RKO (cell line): ENCODE measurements at regions not wholly inside any gene's neighbourhood (a gene's known extent, or its start where the extent isn't known, plus 50 kb on each side); places are given as distances from the start of the nearest gene placed in this dataset.
"Not testable (repeated sequence)": the region's sequence is repeated elsewhere in the genome, so short reads cannot be mapped to it uniquely, and the experiment has no call there.

Source experiments
- DNase-seq: peaks from one replicate; pipeline ENCODE4 v3.0.0-alpha.2; 2016; ENCODE audit warnings: low spot score

DNA sequence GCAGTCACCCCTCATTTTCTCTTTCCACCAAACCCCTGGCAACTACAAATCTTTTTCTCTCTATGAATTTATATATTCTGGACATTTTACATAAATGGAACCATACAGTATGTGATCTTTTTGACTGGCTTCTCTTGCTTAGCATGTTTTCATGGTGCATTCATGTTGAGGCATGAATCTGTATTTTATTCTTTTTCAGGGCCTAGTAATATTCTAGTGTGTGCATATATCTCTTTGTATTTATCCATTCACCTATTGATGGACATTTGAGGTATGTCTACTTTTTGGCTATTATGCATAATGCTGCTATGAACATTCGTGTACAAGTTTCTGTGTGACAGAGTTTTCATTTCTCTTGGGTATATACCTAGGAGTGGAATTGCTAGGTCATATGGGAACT, 78.2 kb downstream of the HACD1 start:
- no peak for DNase-seq

DNA sequence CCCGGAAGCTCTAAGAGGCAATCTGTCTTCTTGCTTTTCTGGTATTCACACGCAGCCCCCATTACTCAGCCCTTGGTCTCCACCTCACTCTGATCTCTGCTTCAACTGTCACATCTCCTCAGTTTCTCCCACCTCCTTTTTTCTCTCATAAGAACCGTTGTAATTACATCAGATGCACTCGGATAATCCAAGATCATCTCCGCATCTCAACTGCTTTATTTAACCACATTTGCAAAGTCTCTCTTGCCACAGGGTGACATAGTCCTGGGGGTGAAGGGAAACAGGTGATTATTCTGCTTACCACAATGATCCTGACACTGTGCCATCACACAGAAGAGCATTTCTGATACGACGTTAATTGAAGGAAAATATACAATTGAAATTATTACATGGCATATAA, 79.9 kb downstream of the HACD1 start:
- DNase-seq, result no peak

DNA sequence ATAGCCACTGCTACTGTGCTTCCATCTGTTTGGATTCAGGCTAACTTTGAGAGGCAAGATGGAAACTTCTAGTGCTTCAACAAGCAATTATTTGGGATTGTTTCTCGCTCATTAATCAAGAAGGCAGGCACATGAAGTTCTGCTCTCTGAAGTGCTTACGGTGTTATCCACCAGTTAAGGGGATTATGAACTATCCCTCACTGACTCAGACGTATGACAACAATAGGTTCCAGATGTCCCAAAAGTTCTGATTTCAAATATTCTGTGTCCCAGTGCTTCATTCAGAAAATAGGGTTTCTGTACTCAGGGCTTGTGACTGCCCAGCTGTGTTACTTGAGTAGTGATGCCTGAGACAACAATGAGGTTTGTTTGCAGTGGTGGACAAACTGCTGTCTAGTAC, 81.0 kb downstream of the HACD1 start:
- no peak for DNase-seq

DNA sequence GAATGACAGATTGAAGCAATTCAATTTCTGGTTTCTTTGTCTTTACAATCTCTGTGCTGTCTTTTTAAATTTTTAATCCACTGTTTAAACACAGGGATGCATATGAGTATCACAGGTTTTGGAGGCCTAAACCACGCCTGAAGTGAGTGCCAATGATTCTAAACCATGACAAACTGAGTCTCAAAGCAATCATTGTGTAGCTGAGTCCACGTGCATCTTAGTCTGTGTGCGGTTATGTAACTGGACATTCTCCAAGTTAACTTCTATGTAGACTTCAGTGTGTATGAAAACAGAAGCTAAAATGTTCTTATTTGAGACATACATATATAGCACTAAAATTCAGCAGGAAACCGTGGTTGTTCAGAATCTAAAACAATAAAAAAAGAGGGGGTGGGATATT, 79.3 kb upstream of the ST8SIA6 start:
- no peak for DNase-seq

DNA sequence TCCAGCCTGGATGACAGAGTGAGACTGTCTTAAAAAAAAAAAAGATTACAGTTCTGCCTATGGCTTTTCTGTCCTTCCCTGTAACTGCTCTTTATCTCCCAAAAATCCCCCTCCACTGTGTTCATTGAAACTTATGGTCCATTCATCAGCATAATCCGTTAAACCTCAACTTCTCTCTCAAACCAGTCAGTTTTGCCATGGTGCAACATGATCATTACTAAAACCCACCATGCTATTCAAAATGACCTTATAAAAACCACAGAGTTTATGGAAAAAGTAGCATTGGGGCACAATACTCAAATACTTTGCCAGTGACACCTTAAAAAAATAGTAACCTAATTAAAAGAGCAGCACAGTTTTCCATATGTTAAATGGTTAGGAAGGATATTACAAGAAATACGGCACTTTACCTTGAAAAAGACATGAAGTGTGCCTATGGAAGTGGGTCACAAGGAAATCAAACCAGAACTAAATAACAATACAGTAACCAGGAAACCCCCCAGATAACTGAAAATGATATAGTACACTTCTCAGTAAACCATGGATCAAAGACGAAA, 74.0 kb upstream of the ST8SIA6 start:
- no peak for DNase-seq

DNA sequence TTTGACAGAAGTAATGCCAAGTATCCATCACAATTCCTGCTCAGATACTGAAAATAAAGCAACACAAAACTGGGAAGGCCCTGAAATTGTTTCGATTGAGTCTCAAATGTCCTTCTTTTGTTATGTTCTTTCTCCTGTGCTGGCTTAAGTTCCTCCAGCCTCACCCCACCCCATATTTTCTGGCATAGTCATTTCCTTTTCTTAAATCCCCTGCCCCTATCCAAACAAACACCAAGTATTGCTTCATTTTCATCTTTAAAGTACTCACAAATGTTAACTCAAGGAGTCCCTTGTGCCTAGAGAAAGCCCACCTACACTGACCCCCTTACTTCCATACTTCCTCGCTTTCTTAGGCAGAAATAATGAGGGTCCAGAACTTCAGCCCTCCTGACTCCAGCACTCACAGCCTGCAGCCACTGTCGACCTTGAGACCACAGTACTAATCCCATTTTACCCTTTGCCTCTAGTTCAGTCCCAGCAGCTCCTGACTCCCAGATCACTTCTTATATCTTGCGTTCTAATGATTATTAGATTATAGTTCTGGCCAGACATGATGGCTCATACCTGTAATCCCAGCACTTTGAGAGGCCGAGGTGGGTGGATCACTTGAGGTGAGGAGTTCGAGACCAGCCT, 73.2 kb upstream of the ST8SIA6 start:
- DNase-seq, result no peak

DNA sequence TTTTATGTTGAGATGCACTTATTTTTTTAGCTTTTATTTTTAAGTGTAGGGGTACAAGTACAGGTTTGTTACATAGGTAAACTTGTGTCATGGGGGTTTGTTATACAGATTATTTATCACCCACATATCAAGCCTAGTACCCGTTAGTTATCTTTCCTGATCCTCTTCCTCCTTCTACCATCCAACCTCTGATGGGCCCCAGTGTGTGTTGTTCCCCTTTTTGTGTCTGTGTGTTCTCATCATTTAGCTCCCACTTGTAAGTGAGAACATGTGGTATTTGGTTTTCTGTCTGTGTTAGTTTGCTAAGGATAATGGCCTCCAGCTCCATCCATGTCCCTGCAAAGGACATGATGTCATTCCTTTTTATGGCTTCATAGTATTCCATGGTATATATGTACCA, 72.2 kb upstream of the ST8SIA6 start:
- not testable (repeated sequence) for DNase-seq

DNA sequence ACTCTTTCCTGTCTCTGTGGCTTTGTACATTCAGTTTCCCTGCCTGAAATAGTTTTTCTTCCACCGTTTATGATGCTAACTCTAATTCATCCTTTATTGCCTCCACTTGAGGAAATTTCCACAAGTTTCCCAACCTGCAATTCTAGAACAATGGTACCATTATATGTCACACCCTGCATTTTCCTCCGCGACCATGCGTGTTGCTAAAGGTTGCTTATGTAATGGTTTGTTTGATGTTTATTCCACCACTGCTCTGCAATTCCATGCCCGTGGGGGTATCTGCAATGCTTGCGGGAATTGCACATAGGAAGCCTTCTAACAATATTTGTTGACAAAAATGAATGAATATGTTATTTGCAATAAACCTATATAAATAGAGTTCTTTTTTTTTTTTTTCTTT, 69.5 kb upstream of the ST8SIA6 start:
- DNase-seq, result no peak

DNA sequence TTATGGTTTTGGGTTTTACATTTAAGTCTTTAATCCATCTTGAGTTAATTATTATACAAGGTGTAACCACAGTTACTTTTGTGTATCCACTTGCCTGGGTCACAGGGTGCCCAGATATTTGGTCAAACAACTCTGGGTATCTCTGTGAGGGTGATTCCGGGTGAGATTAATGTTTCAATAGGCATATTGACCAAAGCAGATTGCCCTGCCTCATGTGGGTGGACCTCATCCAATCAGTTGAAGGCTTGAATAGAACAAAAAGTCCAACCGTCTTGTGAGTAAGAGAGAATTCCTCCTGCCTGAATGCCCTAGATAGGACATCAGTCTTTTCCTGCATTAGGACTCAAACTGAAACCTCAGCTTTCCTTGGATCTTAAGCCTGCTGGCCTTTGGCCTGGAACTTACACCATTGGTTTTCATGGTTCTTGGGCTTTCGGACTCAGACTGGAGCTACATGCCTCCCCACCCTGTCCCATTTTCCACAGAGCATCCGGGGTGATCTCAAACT, 68.9 kb upstream of the ST8SIA6 start:
- no peak for DNase-seq

DNA sequence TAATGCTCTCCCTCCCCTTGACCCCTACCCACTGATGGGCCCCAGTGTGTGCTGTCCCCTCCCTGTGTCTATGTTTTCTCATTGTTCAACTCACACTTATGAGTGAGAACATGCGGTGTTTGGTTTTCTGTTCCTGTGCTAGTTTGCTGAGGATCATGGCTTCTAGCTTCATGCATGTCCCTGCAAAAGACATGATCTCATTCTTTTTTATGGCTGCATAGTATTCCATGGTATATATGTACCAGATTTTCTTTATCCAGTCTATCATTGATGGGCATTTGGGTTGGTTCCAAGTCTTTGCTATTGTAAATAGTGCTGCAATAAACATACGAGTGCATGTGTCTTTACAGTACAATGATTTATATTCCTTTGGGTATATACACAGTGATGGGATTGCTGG, 67.9 kb upstream of the ST8SIA6 start:
- not testable (repeated sequence) for DNase-seq

DNA sequence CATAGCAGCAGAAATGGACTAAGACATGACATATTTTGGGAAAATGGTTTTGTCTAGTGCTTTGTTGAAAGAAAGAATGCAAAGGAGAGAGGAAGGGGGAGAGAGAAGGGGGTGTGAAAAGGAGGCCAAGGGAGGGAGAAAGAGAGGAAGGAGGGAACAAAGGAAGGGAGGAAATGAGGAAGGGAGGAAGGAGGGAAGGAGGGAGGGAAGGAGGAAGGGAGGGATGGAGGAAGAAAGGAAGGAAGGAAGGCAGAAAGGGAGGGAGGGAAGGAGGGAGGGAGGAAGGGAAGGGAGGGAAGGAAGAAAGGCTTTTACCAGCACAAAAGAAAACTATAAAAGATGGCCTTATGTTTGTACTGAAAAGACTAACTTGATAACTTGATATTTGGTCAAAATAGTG, 65.1 kb upstream of the ST8SIA6 start:
- DNase-seq, result no peak

DNA sequence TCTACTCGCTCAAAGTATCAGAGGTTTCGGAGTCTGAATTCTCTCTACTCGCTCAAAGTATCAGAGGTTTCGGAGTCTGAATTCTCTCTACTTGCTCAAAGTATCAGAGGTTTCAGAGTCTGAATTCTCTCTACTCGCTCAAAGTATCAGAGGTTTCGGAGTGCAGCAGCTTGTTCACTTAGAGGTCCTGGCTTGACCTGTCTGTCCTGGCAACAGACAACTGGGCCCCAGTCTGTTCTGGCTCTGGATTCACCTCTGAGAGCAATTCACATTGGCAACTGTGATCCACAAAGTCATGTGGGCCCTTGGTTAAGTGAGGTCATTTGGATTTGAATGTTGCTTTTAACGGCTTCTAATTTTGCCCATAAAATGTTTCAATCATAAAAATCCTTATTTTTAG, 63.9 kb upstream of the ST8SIA6 start:
- DNase-seq, result no peak

DNA sequence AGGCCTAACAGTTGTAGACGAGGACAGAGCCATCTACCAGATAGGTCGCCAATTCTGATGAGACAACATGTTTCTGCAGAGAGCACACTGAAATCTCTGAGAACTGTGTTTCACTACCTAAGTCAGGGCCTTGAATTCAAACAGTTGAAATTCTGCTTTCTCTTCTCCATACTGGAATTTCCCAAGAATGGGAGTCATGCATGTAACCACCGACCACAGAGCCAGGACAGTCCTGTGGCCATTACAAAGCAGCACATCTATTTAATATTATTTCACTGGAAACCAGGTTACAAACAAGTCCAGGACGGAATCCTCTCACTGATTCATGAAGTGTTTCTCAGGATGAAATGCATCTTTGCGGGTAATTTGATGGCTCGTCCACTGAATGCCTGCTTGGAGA, 62.0 kb upstream of the ST8SIA6 start:
- DNase-seq, result no peak

DNA sequence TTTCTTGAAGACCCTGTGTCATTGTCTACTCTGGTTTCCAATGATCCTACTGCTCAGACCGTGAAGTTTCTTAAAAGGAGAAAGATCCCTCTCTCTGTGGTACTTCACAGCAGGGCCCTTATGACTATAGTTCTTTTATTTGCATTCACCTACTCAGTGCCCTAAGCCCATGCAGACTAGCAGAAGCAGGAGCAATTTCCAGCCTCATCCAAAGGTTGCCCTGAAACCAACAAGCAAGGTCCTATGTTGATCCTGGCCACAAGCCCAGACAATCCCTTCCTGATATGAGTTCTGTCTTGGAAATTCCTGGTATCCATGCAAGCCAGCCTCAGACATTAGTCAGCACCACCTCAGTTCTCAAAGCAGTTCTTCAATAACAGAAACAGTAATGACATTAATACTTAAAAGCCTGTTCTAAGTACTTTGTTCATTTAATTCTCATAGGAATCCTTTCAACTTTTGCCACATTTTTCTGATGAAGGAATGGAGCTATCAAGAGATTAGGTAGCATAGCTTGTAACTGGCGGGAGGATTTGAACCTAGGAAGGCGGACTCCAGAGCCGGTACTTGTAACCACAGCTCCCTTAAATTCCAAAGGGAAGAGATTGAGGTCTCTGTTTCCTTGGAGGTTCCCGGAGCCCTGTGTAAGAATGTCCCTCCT, 58.1 kb upstream of the ST8SIA6 start:
- peak; percentile 48 for DNase-seq

DNA sequence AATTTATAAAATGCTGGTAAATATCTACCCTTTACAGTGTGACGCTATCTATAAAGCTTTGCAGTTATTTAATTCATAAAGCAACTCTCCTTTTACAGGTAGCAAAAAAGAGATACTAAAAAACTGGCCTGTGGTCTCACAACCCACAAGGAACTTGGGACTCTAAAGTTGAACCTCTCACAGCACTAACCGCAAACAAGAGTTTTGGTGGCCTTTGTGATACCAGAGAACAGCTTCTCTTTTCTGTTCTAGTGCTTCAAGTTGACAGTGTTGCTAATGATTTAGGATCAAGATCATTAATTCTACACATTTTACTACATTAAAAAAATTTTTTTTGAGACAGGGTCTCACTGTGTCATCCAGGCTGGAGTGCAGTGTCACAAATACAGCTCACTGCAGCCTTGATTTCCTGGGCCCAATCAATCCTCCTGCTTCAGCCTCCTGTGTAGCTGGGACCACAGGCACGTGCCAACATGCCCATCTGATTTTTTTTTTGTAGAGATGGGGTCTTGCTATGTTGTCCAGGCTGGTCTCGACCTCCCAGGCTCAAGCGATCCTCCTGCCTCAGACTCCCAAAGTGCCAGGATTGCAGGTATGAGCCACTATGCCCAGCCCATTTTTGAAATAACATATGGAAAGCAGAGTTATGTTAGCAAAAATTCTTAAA, 56.0 kb upstream of the ST8SIA6 start:
- no peak for DNase-seq

DNA sequence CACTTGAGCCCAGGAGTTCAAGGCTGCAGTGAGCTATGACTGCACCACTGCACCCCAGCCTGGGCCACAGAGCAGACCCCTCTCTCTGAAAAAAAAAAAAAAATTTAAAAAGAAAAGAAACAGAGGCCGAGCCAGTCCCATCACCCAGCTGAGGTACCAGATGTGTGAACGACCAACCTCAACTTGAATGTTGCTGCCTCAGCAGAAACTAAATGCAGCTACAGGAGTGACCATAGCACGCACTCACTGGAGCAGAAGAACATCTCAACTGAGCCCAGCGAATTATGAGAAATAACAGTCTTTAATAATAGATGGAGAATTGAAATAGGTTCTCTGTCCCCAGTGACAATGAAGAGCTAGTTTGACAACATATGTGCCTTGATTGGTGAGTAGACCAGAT, 53.1 kb upstream of the ST8SIA6 start:
- no peak for DNase-seq

DNA sequence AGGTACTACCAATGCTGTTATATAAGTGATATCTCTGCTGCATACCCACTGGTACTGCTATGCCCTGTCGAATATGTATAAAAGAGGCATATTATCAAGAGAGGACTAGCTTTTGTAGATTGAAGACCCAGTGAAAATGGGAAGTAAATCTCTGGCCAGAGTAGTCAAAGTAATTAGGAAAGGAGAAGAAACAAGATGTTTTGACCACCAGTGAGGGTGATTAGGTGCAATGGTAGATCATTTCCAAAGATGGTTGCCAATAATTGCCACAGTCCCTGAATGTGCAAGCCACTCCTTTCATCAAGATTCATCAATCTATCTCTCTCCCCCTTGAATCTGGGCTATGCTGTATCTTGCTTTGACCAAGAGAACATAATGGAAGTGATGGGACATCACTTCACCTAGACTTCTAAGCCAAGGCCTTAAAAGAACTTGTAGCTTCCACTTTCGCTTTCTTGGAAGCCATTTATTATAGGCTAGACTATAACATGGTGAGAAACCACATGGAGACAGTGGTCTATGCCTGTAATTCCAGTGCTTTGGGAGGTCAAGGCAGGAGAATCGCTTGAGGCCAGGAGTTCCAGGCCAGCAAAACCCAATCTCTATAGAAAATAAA, 52.6 kb upstream of the ST8SIA6 start:
- no peak for DNase-seq

DNA sequence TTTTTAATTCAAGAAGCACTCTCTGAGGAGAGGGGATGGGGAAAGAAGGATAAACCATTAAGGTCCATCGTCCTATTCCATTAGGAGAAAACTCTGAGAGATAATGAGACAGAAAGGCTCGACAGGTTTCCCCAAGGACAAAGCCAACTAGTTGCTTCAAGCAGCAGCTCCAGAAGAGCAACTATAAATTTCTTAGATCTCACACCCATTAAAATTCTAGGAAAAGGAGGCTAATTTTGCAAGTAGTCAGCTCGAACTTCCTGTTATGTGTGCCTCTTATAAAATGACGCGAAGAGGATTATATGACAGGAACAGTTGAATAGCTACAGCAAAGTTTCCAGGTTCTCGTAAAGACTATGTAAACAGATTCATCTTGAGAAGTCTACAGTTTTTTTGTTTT, 52.0 kb upstream of the ST8SIA6 start:
- no peak for DNase-seq

DNA sequence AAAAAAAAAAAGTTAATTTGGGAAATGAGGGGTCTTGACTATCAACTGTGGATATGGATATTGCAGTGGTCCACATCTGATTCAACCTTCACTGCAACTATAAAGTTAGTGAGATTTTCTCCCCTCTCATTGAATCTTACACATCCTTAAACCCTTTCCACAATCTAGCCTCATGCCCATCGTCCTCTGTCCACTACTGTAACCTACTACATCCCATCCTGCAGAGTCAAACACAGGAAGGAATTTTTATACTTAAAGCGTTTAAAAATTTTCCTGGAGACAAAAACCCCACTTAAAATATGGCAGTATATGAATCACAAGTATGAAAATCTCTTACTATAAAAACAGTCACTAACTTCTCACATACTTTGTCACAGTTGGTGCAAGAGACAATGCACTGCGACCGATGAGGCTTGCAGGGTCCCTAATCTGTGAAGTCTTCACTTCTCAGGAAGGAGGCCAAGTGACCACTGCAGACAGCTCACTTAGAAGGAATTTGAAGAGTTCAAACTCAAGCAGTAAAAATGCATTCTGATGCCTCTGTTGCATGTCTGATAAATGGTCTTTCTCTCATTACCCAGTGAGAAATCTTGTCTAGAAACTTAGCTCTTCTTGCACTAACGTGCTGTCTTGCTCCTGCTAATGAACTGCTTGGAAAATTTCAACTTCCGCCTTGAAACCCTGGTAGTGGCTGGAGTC, 50.3 kb upstream of the ST8SIA6 start:
- DNase-seq, result no peak
